A549 (cell line): ENCODE measurements at regions not wholly inside any gene's neighbourhood (a gene's known extent, or its start where the extent isn't known, plus 50 kb on each side); places are given as distances from the start of the nearest gene placed in this dataset.

ENCODE experiments used
- ATAC-seq, 2 experiments: fragments of 200-7000 bp in 1 of 2; fragments of >200 bp in 1 of 2; cut with Nextera tagmentation in 1 of 2; cut with Tn5 transposase in 1 of 2; 3 replicates each; pipeline versions ENCODE4 v1.8.0 to v1.9.1; 2018 to 2020; ENCODE audit warnings: mild to moderate bottlenecking in 1 of 2, moderate library complexity in 1 of 2
- CTCF ChIA-PET: fragments of 300-600 bp; sonication (Branson Sonifier 250); formaldehyde crosslinking; extraction: SDS; loops from one replicate; lab custom pipeline; 2021; ENCODE audit warnings: antibody characterized with exemption, inconsistent platforms; lab: Yijun Ruan, JAX
- POLR2A ChIA-PET: fragments of 350-600 bp; formaldehyde crosslinking; extraction: SDS; loops from one replicate; lab custom pipeline; 2021; ENCODE audit warnings: antibody characterized with exemption, inconsistent platforms; lab: Yijun Ruan, JAX
- DNase-seq, 2 experiments: peaks; one replicate each; pipeline versions ENCODE4 v3.0.0 to v3.0.0-alpha.2; 2011 to 2016; ENCODE audit warnings: low read depth in 1 of 2, low spot score in 1 of 2
- FAIRE-seq: peaks from 2 replicates; lab custom pipeline; 2011; peaks lifted over from hg19 to GRCh38; lab: Jason Lieb, UNC
- H3K27ac ChIP-seq, 2 experiments: fragments of >200 bp; sonication (Bioruptor Twin); formaldehyde crosslinking; 3 replicates each; pipeline ENCODE4 v1.5.1; 2016 to 2017
- H3K4me1 ChIP-seq: fragments of >200 bp; sonication (Bioruptor Twin); formaldehyde crosslinking; 3 replicates; pipeline ENCODE4 v1.6.1; 2016
- H3K4me2 ChIP-seq: fragments of >200 bp; sonication (Bioruptor Twin); formaldehyde crosslinking; 3 replicates; pipeline ENCODE4 v1.6.1; 2016
- H3K4me3 ChIP-seq: fragments of >200 bp; sonication (Bioruptor Twin); formaldehyde crosslinking; 3 replicates; pipeline ENCODE4 v1.5.1; 2016
- H3K9me3 ChIP-seq: fragments of >200 bp; sonication (Bioruptor Twin); formaldehyde crosslinking; 3 replicates; pipeline ENCODE4 v1.6.1; 2016
- CHD4 ChIP-seq: fragments of 200-600 bp; sonication (generic); IDR thresholded peaks from 2 replicates; pipeline ENCODE4 v1.6.1; 2016; ENCODE audit warnings: antibody characterized with exemption, mild to moderate bottlenecking, borderline replicate concordance
- CTCF ChIP-seq: fragments of >200 bp; sonication (Bioruptor Twin); formaldehyde crosslinking; IDR thresholded peaks from 3 replicates; pipeline ENCODE4 v1.5.1; 2016
- E2F6 ChIP-seq: IDR thresholded peaks from 2 replicates; pipeline ENCODE4 v1.6.1; 2012; ENCODE audit warnings: low read depth, borderline replicate concordance
- EHF ChIP-seq: fragments of 250-450 bp; sonication (Bioruptor Pico); IDR thresholded peaks from 2 replicates; pipeline ENCODE4 v1.5.0; 2020; ENCODE audit warnings: mild to moderate bottlenecking
- ELK1 ChIP-seq: fragments of 150-350 bp; IDR thresholded peaks from 2 replicates; pipeline ENCODE4 v1.6.1; 2014; ENCODE audit warnings: low read depth, mild to moderate bottlenecking, low read length
- ESRRA ChIP-seq: fragments of 150-350 bp; IDR thresholded peaks from 2 replicates; pipeline ENCODE4 v1.6.1; 2014; ENCODE audit warnings: mild to moderate bottlenecking, low read length, borderline replicate concordance
- FOSL2 ChIP-seq, 2 experiments: fragments of 450-650 bp in 1 of 2; fragments of >200 bp in 1 of 2; sonication (Bioruptor Twin) in 1 of 2; formaldehyde crosslinking; IDR thresholded peaks; 2 replicates each; pipeline versions ENCODE4 v1.5.0 to v1.6.1; 2016 to 2020; ENCODE audit warnings: mild to moderate bottlenecking in 1 of 2, moderate library complexity in 1 of 2
- HEYL ChIP-seq: fragments of 250-450 bp; sonication (Bioruptor Pico); IDR thresholded peaks from 2 replicates; pipeline ENCODE4 v1.8.0; 2021; ENCODE audit warnings: mild to moderate bottlenecking, moderate library complexity
- HMGXB4 ChIP-seq: fragments of 250-450 bp; sonication (Bioruptor Pico); IDR thresholded peaks from 2 replicates; pipeline ENCODE4 v1.5.0; 2021; ENCODE audit warnings: mild to moderate bottlenecking, moderate library complexity, borderline replicate concordance
- JUN ChIP-seq, 2 experiments: fragments of >200 bp; sonication (Bioruptor Twin); formaldehyde crosslinking; IDR thresholded peaks; 2 replicates in 1 of 2; 3 replicates in 1 of 2; pipeline ENCODE4 v1.6.1; 2016 to 2017
- KDM5A ChIP-seq: fragments of 200-600 bp; sonication (generic); IDR thresholded peaks from 2 replicates; pipeline ENCODE4 v1.6.1; 2016; ENCODE audit warnings: antibody characterized with exemption, mild to moderate bottlenecking
- MAFK ChIP-seq: fragments of 450-650 bp; IDR thresholded peaks from 2 replicates; pipeline ENCODE4 v1.6.1; 2014; ENCODE audit not compliant: partially characterized antibody
- MYC ChIP-seq: IDR thresholded peaks from 2 replicates; pipeline ENCODE4 v1.6.1; 2012; ENCODE audit warnings: mild to moderate bottlenecking, inconsistent platforms, low read length, improper control_type of control experiment, borderline replicate concordance
- NPAS2 ChIP-seq: fragments of 250-450 bp; sonication (Bioruptor Pico); IDR thresholded peaks from 2 replicates; pipeline ENCODE4 v1.8.0; 2022; ENCODE audit warnings: mild to moderate bottlenecking, moderate library complexity, borderline replicate concordance
- PBX3 ChIP-seq: IDR thresholded peaks from 2 replicates; pipeline ENCODE4 v1.6.1; 2012
- POLR2A ChIP-seq: IDR thresholded peaks from 2 replicates; pipeline ENCODE4 v1.6.1; 2012; ENCODE audit warnings: mild to moderate bottlenecking, low read length
- POLR2AphosphoS2 ChIP-seq: conservative IDR thresholded peaks from 2 replicates; pipeline ENCODE4 v1.6.1; 2012; ENCODE audit warnings: low read length, improper control_type of control experiment, inconsistent platforms
- REST ChIP-seq: fragments of 200-600 bp; sonication (generic); IDR thresholded peaks from 2 replicates; pipeline ENCODE4 v1.6.1; 2016; ENCODE audit warnings: antibody characterized with exemption, mild to moderate bottlenecking, moderate library complexity
- SREBF2 ChIP-seq: fragments of 450-650 bp; IDR thresholded peaks from 2 replicates; pipeline ENCODE4 v1.6.1; 2014; ENCODE audit warnings: mild to moderate bottlenecking, moderate library complexity
- ZFP36 ChIP-seq: fragments of 450-650 bp; IDR thresholded peaks from 2 replicates; pipeline ENCODE4 v1.6.1; 2014; ENCODE audit warnings: borderline replicate concordance; ENCODE audit not compliant: partially characterized antibody
- ZNF302 ChIP-seq: fragments of 250-450 bp; sonication (Bioruptor Pico); IDR thresholded peaks from 2 replicates; pipeline ENCODE4 v1.9.0; 2021; ENCODE audit warnings: inconsistent platforms, mild to moderate bottlenecking, moderate library complexity
- WGBS: methylation state at CpG from one replicate; pipeline ENCODE4 v1.1.6; 2017; ENCODE audit errors: missing lambda C conversion rate; 5-methylcytosine and 5-hydroxymethylcytosine counted together

- WGBS: 0% methylated on average over 2 of the region's 2 CpGs
- H3K9me3 ChIP-seq: no peaks in the 10 kb centered on the region
Measured at GRCh38 chr7:97573065-97573464, 158.8 kb upstream of the TAC1 start.

GRCh38 chr7:97576043-97576442, 155.8 kb upstream of the TAC1 start:
- CTCF ChIA-PET: no interaction called here
- FAIRE-seq (no peak), ATAC-seq (no peak), DNase-seq (no peak)
- Histone ChIP-seq H3K9me3 (no peaks in the 10 kb centered on the region), H3K4me3 (no peak overlapping the region), H3K4me1 (no peaks in the 10 kb centered on the region), H3K4me2 (no peak overlapping the region), H3K27ac (no peak overlapping the region)
- POLR2A ChIA-PET: no interaction called here
- TF ChIP-seq SREBF2: no peak
- TF ChIP-seq CHD4: no peak
- TF ChIP-seq MYC: no peak
- TF ChIP-seq POLR2AphosphoS2: no peak
- TF ChIP-seq HMGXB4 (CRISPR knock-in tag): no peak
- no peak for TF ChIP-seq CTCF
- TF ChIP-seq NPAS2: no peak
- TF ChIP-seq HEYL: no peak
- TF ChIP-seq PBX3: no peak
- no peak for TF ChIP-seq POLR2A
- TF ChIP-seq FOSL2 (IDR thresholded peaks at IDR 0.05): no peak
- no peak for TF ChIP-seq FOSL2 (CRISPR knock-in tag; IDR thresholded peaks at IDR 0.05)
- no peak for TF ChIP-seq JUN (IDR thresholded peaks at IDR 0.05)
- TF ChIP-seq REST: no peak
- TF ChIP-seq ZNF302 (CRISPR knock-in tag): no peak
- no peak for TF ChIP-seq MAFK
- no peak for TF ChIP-seq KDM5A
- TF ChIP-seq E2F6: no peak

More at GRCh38 chr7:97573065-97573464, 158.8 kb upstream of the TAC1 start:
- no peak overlapping the region for H3K4me2 ChIP-seq
- H3K4me1 ChIP-seq: no peaks in the 10 kb centered on the region
- POLR2A ChIA-PET: no interaction called here
- CTCF ChIA-PET: no interaction called here
- TF ChIP-seq CTCF (no peak), ESRRA (no peak), POLR2A (no peak), JUN (IDR thresholded peaks at IDR 0.05) (no peak), ELK1 (no peak), EHF (CRISPR knock-in tag) (no peak), ZFP36 (no peak)
- ATAC-seq (no peak), DNase-seq (no peak), FAIRE-seq (no peak)
- H3K4me3 ChIP-seq: no peak overlapping the region
- no peak overlapping the region for H3K27ac ChIP-seq
